ENCODE measurements at regions not wholly inside any gene's neighbourhood (a gene's known extent, or its start where the extent isn't known, plus 50 kb on each side); places are given as distances from the start of the nearest gene placed in this dataset.

DNA sequence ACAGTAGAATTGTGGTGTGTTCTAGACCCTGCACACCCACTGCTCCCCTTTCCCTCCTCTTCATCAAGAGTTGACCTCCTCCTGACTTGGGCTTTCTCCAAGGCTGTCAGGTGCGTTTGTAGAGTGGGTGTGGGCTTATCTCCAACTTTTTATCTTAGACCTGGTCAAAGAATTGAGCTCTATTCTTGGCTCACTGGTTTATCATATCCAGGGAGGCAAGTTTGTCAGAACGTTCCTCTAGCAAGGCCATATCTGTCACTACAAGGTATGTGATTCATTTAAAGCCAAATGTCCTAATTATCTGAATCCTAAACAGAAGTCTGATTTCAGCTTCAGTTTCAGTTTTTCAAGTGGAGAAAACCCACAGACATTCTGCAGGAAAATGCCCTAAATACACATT is 117.1 kb upstream of the MGAT5 start:
- DNase-seq (ENCODE audit: low read depth in 1 of 2, low spot score in 1 of 2): no peak

DNA sequence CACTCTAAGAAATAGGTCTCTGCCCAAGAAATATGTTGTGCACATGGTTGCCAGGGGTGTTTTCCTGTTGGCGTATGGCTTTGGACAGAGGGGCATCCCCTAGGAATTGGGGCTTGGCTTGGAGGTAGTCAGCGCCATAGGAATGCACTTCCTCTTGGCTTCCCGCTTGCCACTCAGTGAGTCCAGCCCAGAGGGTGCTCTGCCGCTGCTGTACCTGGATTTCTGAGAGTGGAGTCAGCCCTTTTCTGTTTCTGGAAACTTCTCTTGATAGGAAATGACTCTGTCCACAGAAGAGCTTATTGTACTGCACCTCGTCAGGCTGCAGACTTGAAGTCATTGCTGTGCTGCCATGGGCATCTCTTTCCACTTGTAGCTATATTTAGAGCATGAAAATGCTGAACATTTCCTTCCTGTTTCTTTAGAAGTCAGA is 116.7 kb upstream of the MGAT5 start:
- DNase-seq (ENCODE audit: low read depth in 1 of 2, low spot score in 1 of 2): no peak

DNA sequence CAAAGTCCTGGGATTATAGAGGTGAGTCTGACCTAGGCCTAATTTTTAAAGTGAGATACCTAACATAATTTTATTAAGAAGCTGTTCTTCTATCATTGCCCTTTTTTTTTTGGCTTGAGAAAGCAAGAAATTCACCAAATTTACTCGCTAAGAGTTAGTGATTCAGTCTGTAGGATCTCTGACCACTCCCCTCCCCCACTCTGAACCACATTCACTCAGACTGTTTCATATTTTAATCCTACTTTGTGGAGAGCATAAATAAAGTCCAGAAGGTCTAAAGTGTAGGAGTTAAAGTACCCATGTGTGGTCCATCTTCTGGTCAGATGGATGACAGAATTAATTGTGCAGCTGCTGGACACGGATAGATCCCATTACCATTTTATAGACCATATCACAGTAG is 115.8 kb upstream of the MGAT5 start:
- no peak for DNase-seq (ENCODE audit: low read depth in 1 of 2, low spot score in 1 of 2)

DNA sequence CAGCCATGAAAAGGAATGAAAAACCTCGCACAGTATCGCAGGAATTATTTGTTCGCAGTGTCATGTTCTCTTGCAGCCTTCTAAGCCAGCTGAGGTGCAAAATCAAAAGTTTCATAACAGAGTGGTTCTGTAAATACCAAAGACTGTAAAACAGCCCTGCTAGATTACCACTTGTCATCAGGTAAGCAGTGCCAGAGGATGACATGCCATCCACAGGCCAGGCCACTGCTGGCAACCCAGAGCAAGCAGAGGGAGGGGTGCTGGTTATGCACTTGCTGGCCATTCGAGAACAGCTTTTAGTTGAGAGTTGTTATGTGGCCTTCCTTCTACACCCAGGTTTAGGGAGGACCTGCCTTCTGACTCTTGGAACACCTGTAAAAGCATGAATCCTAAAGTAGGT is 114.3 kb upstream of the MGAT5 start:
- DNase-seq (ENCODE audit: low read depth in 1 of 2, low spot score in 1 of 2): no peak

DNA sequence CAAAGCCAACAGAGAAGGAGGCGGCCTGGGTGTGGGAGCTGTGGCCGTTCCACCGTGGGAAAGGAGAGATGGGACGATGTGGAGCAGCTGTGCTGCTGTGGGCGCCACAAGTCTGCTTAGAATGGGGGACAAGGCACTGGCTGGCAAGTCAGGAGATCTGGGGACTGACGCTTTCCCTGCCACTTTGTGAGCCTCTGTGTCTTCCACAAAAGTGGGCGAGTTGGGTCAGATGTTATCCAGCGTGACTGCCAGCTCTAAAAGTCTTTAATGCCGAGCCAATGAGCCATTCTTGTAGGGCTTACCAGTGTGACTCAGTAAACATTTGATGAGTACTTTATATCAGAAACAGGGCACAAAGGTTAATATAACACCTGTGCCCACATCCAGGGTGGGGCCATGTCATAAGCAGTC is 113.6 kb upstream of the MGAT5 start:
- no peak for DNase-seq (ENCODE audit: low read depth in 1 of 2, low spot score in 1 of 2)

DNA sequence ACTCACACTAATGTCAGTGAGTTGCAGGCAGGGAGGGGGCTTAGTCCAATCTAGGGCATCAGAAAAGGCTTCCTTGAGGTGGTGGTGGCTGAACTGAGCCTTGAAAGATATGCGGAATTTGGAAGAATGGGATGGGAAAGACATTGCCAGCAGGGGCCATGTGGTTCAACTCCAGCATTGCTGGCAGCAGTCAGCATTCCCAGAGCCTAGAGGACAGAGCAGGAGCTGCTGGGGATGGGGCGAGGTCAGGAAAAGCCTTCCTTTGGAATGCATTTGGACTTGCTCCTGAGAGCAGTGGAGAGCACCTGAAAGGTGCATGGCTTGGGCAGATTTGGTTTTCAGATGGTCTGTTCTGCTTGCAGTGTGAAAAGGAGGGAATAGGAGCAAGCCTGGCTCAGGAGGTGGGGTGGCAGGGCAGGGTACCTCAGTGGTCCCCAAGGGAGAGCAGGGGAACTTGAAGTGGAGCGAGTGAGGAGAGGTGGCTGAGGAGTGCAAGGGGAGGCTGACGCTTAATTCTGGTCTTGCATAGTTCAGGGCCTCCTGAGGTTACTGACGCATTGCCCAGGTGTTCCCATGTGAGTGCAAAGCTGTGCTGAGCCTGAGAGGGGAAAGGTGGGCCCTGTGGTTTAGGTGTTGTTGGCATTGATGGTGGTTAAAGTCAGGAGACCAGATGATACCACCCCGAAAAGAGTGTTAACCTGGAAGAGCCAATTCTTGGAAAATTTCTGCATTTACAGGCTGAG is 112.1 kb upstream of the MGAT5 start:
- no peak for DNase-seq (ENCODE audit: low read depth in 1 of 2, low spot score in 1 of 2)

DNA sequence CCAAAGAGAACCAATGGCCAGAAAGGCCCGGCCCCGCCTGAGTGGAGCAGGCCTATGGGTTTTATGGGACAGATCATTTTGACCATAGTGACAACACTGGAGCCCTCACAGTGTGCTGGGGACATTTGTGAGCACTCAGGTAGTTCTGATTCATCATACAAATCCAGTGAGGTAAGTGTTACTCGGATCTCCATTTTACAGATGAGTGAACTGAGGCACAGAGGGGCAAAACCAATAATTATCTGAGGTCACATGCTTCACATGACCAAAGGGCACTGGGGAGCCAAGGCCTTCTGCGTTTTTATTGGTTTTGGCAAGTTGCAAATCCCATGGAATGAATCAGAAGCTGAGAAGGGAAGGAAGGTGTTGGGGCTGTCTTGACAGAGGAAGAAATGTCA is 111.5 kb upstream of the MGAT5 start:
- no peak for DNase-seq (ENCODE audit: low read depth in 1 of 2, low spot score in 1 of 2)

DNA sequence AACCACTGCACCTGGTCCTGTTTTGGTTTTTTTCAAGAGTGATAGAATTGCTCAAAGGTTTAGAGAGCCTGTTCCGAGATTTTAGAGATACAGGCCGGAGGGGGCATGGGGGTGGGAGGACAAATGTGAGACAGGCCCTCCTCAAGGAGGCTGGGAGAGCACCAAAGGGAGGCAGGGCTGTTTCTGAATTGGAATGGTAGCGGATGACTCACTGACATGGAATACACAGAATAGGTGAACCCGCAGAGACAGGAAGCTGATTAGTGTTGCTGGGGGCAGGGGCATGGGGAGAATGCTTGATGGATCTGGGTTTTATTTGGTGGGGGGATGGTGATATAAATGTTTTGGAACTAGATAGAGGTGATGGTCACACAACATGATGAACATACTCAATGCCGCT is 111.0 kb upstream of the MGAT5 start:
- DNase-seq (ENCODE audit: low read depth in 1 of 2, low spot score in 1 of 2): no peak

DNA sequence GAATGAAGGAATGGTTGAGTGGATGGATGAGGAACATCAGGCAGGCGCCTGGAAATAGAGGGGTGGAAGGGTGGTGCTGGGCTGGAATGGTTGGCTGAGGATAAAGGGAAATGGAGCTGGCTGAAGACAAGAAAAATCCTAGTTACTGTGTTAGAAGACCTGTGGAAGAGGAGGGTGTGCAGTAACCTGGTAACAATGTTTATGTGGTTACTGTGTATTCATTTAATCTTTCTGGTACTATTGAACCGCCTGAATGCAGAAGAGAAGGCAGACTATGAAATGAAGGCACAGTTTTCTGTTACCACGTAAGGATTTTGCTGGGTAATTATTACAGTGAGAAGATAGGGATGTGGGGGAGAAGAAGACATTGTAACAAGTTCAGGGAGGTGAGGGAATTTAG is 110.3 kb upstream of the MGAT5 start:
- no peak for DNase-seq (ENCODE audit: low read depth in 1 of 2, low spot score in 1 of 2)

DNA sequence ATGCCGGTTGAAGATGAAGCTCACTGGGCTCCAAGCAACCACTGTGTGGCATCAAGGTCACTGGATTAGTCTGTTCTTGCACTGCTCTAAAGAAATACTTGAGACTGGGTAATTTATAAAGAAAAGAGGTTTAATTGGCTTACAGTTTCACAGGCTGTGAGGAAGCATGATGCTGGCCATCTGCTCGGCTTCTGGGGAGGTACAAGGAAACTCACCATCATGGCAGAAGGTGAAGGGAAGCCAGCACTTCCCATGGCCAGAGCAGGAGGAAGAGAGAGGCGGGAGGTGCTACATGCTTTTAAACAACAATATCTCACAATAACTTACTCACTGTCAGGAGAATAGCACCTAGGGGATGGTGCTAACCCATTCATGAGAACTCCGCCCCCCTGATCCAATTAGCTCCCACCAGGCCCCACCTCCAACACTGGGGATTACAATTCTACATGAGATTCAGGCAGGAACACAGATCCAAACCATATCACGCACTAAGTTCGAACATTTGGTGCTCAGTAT is 109.7 kb upstream of the MGAT5 start:
- no peak for DNase-seq (ENCODE audit: low read depth in 1 of 2, low spot score in 1 of 2)

DNA sequence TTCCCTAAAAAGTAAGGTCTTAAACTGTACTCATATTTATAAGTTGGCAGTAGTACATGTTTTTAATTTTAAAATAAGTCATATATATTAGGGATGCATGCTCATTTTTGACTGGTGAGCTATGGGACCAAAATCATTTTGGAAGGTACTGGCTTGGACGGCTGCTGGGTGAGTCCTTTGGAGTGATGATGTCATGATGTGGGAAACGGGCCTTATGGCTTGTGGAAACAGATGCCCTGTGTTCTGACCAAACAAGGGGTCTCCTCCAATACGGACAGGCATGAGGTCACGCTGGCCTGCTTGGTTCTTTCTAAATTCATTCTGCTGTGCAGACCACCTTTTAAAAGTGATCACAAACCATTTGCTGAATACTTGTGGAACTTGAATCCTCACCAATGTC is 109.2 kb upstream of the MGAT5 start:
- no peak for DNase-seq (ENCODE audit: low read depth in 1 of 2, low spot score in 1 of 2)

DNA sequence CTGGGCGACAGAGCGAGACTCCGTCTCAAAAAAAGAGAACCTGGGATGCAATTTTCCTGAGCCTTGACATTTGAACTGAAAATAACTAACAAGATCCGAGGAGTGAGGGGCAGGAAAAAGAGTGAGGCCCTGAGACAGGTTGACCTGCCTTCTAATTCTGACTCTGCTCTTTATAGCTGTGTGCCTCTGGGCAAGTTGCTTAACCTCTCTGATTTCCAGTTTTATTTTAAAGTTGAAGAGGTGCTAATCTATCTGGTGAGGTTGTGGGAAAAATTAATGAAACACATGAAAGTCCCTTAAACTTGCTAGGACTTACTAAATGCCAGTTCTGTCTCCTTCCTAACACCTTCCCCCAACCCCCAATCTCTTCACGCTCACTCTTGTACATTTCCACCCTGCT is 108.4 kb upstream of the MGAT5 start:
- DNase-seq (ENCODE audit: low read depth in 1 of 2, low spot score in 1 of 2): no peak

DNA sequence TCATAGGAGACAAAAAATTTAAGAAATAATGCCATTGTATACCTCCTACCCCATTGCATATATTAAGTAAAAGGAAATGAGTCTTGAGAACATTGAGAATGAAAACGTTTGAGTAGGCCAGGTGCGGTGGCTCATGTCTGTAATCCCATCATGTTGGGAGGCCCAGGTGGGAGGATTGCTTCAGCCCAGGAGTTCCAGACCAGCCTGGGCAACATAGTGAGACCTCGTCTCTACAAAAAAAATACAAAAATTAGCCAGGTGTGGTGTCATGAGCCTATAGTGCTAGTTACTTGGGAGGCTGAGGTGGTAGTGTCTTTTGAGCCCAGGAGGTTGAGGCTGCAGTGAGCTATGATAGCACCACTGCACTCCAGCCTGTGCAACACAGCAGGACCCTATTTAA is 107.7 kb upstream of the MGAT5 start:
- no peak for DNase-seq (ENCODE audit: low read depth in 1 of 2, low spot score in 1 of 2)

DNA sequence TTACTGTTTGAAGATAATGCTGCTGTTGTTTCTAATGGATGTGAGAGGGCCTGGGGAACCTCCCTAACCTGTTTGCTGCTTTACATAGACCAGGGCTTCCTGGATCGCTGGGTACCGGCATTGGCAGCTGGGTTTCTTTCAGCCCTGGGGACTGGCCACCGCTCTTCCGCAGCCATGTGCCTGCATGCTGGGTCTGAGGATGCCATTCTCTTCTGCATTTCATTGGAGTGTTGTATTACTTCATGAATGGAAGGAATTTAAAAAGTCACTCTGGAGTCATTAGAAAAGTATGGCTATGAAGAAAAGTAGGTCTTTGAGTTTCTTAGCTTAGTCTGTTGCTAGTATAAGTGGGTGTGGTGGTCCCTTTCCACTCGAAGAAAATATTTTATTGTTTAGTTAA is 107.3 kb upstream of the MGAT5 start:
- no peak for DNase-seq (ENCODE audit: low read depth in 1 of 2, low spot score in 1 of 2)

DNA sequence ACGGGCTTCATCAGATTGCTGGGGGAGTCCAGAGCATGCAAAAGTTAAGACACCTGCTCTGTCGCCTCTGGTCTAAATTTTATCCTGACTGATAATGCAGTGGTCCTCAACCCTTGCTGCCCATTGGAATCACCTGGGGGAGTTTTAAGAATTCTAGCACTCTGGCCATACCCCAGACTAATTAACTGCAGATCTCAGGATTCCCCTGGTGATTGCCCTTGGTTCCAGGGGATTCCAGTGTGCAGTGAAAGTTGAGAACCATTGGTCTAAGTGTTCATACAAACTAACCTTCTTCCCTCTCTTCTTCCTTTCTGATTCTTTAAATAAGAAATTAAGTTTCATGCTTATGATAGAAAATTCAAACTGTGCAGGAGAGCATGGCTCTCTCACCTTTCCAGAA is 105.7 kb upstream of the MGAT5 start:
- DNase-seq (ENCODE audit: low read depth in 1 of 2, low spot score in 1 of 2): no peak

DNA sequence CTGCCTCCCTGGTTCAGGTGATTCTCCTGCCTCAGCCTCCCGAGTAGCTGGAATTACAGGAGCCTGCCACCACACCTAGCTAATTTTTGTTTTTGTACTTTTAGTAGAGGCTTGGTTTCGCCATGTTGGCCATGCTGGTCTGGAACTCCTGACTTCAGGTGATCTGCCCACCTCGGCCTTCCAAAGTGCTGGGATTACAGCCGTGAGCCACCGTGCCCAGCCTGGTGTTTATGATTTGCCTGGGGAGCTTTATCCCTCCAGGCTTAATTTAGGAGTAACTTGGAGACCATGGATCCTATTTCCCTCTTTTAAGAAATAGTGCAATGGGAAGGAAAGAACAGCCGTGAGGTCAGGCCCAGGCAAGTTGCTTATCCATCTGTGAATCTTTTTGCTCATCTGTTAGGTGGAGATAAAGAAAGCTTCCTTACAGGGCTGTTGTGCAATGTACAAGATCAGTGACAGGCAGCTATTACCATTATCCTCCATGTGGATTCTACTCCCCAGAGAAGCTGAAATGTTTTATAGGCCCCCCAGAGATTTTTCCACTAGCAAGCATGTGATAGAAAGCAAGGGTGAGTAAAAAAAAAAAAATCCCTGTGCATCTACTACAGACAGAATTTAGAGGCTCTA is 104.9 kb upstream of the MGAT5 start:
- DNase-seq (ENCODE audit: low read depth in 1 of 2, low spot score in 1 of 2): no peak

DNA sequence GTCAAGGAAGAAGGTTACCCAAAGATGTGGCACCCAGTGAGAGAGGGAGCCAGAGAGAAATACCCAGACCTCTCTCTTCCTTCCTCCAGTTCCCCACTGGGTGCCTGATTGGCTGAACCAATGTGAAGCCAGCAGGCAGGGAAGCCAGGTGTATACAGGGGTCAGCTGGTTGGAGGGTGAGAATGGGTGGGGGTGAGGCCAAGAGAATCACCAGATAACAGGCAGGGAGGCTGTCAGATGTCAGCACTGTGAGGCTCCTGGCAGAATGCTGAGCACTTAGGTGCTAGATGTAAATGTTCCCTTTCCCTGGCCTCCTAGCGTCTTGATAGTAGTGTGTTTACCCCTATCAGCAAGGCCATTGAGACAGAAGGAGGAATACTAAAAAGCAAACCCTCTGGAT is 104.0 kb upstream of the MGAT5 start:
- DNase-seq (ENCODE audit: low read depth in 1 of 2, low spot score in 1 of 2): no peak

DNA sequence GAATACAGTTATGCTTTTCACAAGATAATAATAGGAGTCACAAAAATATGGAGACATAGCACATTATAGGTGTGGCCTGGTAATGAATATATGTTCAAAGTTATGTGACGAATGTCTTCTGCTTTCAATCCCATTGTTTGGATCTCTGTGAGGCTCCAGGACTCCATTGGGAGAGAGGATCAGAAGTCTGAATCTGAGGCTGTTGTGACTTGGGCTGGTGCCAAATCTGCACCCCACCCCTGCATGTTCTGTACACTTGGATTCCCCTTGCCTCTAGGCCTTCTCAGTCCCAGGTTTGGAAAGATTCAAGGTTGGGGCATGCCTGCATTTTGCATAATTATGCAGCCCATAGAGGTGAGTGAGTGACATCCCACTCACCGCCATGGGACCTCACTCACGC is 103.1 kb upstream of the MGAT5 start:
- DNase-seq (ENCODE audit: low read depth in 1 of 2, low spot score in 1 of 2): no peak

DNA sequence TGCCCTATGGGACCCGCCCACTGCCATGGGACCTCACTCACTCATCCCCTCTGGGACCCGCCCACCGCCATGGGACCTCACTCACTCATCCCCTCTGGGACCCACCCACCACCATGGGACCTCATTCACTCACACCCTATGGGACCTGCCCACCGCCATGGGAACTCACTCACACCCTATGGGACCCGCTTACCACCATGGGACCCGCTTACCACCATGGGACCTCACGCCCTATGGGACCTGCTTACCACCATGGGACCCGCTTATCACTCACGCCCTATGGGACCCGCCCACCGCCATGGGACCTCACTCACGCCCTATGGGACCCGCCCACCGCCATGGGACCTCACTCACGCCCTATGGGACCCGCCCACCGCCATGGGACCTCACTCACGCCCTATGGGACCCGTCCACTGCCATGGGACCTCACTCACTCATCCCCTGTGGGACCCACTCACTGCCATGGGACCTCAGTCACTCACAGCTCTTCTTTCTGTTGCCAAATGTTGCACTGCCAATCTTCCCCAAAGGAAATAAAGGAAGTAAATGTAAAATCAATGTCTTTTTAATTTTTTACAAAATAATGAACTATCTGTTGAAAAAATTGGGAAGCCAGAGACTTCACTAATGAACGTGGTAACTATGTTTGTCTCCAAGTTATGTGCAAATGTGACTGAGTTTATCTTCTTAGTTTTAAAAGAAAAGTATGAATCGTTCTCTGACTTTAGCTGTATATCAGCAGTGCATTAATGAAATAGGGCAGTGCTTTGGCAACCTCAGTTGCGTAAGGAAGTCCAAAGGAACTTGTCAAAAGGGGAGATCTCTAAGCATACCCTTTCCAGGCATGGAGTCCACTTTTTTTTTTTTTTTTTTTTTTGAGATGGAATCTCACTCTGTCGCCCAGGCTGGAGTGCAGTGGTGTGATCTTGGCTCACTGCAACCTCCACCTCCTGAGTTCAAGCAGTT is 101.5 kb upstream of the MGAT5 start:
- no peak for DNase-seq (ENCODE audit: low read depth in 1 of 2, low spot score in 1 of 2)

DNA sequence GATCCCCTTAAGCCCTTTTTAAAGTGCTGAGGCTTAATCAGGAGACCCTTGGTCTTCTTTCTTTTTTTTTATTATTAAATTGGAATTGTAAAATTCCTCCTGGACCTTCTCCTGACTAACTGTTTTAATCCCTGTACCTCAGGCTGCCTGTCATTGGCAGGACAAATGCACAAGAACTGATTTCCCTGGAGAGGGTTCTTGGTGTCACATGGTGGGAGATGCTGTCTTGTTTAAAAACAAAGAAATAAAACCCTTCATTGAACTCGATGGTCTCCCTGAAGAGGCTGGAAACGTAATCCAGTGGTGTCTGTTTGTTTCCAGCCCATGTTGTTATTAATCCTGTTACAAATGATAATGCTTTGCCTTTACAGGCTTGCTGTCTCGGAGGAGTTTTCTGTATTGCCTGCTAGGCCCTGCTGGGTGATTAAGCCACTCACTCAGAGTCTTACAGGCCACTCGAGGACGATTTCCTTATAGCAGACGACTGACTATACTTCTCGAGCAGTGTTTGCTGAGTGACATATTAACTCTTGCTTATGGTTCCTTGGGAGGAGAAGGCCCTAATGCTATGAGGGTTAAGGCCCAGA is 100.5 kb upstream of the MGAT5 start:
- no peak for DNase-seq (ENCODE audit: low read depth in 1 of 2, low spot score in 1 of 2)

DNA sequence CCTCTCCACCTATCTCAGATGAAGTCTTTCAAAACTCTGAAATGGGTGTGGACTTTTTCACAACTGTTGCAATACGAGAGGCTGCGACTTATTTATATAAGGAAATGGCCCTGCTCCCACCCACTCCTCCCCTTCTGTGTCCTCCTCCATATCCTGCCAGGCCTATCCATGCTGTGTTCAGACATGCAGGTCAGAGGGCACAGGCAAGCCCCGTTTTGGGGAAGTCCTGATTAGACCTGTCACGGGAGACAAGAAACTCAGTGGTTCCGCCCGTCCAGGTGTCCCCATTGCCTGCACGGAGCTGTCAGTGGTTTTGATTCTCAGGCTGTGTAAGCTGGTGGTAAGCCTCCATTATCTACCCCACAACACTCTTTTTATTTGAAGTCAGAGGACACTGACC is 99.6 kb upstream of the MGAT5 start:
- no peak for DNase-seq (ENCODE audit: low read depth in 1 of 2, low spot score in 1 of 2)
